ENCODE measurements at regions not wholly inside any gene's neighbourhood (a gene's known extent, or its start where the extent isn't known, plus 50 kb on each side); places are given as distances from the start of the nearest gene placed in this dataset.
A peak's percentile ranks its signal among the peaks of the same experiment; 100 is the strongest.

GRCh38 chr19:46958532-46958931 lies 61.1 kb upstream of the NPAS1 start:
- intact Hi-C loops (cut with DNase I) = no loop called here
- no peaks in the 10 kb centered on the region for H3K36me3 ChIP-seq
- 69 to 70% methylated on average over 6 of the region's 6 CpGs for WGBS, 2 donors
- no peak overlapping the region for H3K27ac ChIP-seq
- no peaks in the 10 kb centered on the region for H3K9me3 ChIP-seq
- no peaks in the 10 kb centered on the region for H3K27me3 ChIP-seq
- TF ChIP-seq CTCF (IDR thresholded peaks at IDR 0.05) (no peak), POLR2A (IDR thresholded peaks at IDR 0.05) (no peak)
- no peak for DNase-seq
- no peak overlapping the region for H3K4me3 ChIP-seq (replicated peaks in 1 of 3)
- H3K4me1 ChIP-seq = peaks cover 31 to 53% of the 10 kb centered on the region in 2 donors

- H3K27ac ChIP-seq = no peak overlapping the region
- WGBS, 2 donors = 96 to 97% methylated on average over 5 of the region's 5 CpGs
- no peaks in the 10 kb centered on the region for H3K9me3 ChIP-seq
- no peak for TF ChIP-seq CTCF (IDR thresholded peaks at IDR 0.05)
- TF ChIP-seq POLR2A (IDR thresholded peaks at IDR 0.05) = no peak
- no peak for DNase-seq
- H3K4me1 ChIP-seq = peaks cover 22 to 38% of the 10 kb centered on the region in 2 donors
- H3K36me3 ChIP-seq = no peaks in the 10 kb centered on the region
- no peak overlapping the region for H3K4me3 ChIP-seq (replicated peaks in 1 of 3)
- no peaks in the 10 kb centered on the region for H3K27me3 ChIP-seq
- intact Hi-C loops (cut with DNase I) = no loop called here
Measured at GRCh38 chr19:46959894-46960556, 59.6 kb upstream of the NPAS1 start.

GRCh38 chr19:46962030-46962570 lies 57.5 kb upstream of the NPAS1 start:
- WGBS, 2 donors = 76 to 84% methylated on average over 2 of the region's 2 CpGs
- no peaks in the 10 kb centered on the region for H3K9me3 ChIP-seq

GRCh38 chr19:46963093-46963734 lies 56.4 kb upstream of the NPAS1 start:
- Histone ChIP-seq H3K4me3 (replicated peaks in 1 of 3) (no peak overlapping the region), H3K36me3 (no peaks in the 10 kb centered on the region), H3K27me3 (no peaks in the 10 kb centered on the region), H3K9me3 (no peaks in the 10 kb centered on the region), H3K4me1 (peaks cover 22 to 36% of the 10 kb centered on the region in 2 donors), H3K27ac (no peak overlapping the region)
- WGBS, 2 donors = 78 to 88% methylated on average over 7 of the region's 7 CpGs
- no peak for TF ChIP-seq POLR2A (IDR thresholded peaks at IDR 0.05)
- no peak for TF ChIP-seq CTCF (IDR thresholded peaks at IDR 0.05)
- intact Hi-C loops (cut with DNase I) = no loop called here
- no peak for DNase-seq

More at GRCh38 chr19:46962030-46962570, 57.5 kb upstream of the NPAS1 start:
- H3K27ac ChIP-seq = no peak overlapping the region
- H3K4me1 ChIP-seq = peaks cover 19 to 31% of the 10 kb centered on the region in 2 donors
- TF ChIP-seq CTCF (IDR thresholded peaks at IDR 0.05) = no peak
- no peak for TF ChIP-seq POLR2A (IDR thresholded peaks at IDR 0.05)
- H3K27me3 ChIP-seq = no peaks in the 10 kb centered on the region
- intact Hi-C loops (cut with DNase I) = no loop called here
- H3K36me3 ChIP-seq = no peaks in the 10 kb centered on the region
- no peak for DNase-seq
- no peak overlapping the region for H3K4me3 ChIP-seq (replicated peaks in 1 of 3)

GRCh38 chr19:46967578-46968032 lies 52.0 kb upstream of the NPAS1 start:
- Histone ChIP-seq H3K27ac (peak overlapping the region in 2 of 3 donors; percentile 31 to 45), H3K9me3 (no peaks in the 10 kb centered on the region), H3K36me3 (no peaks in the 10 kb centered on the region), H3K27me3 (no peaks in the 10 kb centered on the region), H3K4me3 (replicated peaks in 1 of 3) (no peak overlapping the region), H3K4me1 (peaks cover 17 to 31% of the 10 kb centered on the region in 2 donors)
- intact Hi-C loops (cut with DNase I) = loop anchor here (5.0 kb wide), 1 partner anchor 35 kb away; no protein-coding TSS in a partner anchor
- TF ChIP-seq POLR2A (IDR thresholded peaks at IDR 0.05) = no peak
- no peak for TF ChIP-seq CTCF (IDR thresholded peaks at IDR 0.05)
- DNase-seq = peak; percentile 91 to 94
- 13 to 23% methylated on average over 8 of the region's 8 CpGs for WGBS, 2 donors
